Natural killer cell treated with Interleukin-12 subunit alpha and Interleukin-12 subunit beta and Interleukin-15 and Interleukin-18, amount 100 ng/mL, for 72 hours (primary cell): ENCODE measurements at regions not wholly inside any gene's neighbourhood (a gene's known extent, or its start where the extent isn't known, plus 50 kb on each side); places are given as distances from the start of the nearest gene placed in this dataset.

Experiments used
- ATAC-seq, 2 donors: fragments of 150-1000 bp; cut with Tn5 transposase in 1 of 2; sonication (Bioruptor Pico), chemical (Tn5 transposase) in 1 of 2; 2 replicates each; pipeline ENCODE4 v1.10.0; 2021
- DNase-seq: peaks from one replicate; pipeline ENCODE4 v3.0.0; 2022; ENCODE audit warnings: low spot score
- H3K27ac Mint-ChIP-seq, 2 donors: 1 replicate in 1 of 2; 2 replicates in 1 of 2; pipeline ENCODE4 v1.8.0; 2022; ENCODE audit warnings: mixed read lengths in 2 of 2, mild to moderate bottlenecking in 1 of 2, moderate library complexity in 1 of 2
- H3K27me3 Mint-ChIP-seq, 2 donors: 1 replicate in 1 of 2; 2 replicates in 1 of 2; pipeline ENCODE4 v1.8.0; 2022; ENCODE audit warnings: mixed read lengths in 2 of 2
- H3K36me3 Mint-ChIP-seq: one replicate; pipeline ENCODE4 v1.8.0; 2022; ENCODE audit warnings: mixed read lengths
- H3K4me1 Mint-ChIP-seq, 2 donors: 1 replicate in 1 of 2; 2 replicates in 1 of 2; pipeline ENCODE4 v1.8.0; 2022; ENCODE audit warnings: low read depth in 2 of 2, mixed read lengths in 2 of 2, mild to moderate bottlenecking in 1 of 2
- H3K4me3 Mint-ChIP-seq: one replicate; pipeline ENCODE4 v1.8.0; 2022; ENCODE audit warnings: mixed read lengths
- H3K9me3 Mint-ChIP-seq: 2 replicates; pipeline ENCODE4 v1.8.0; 2022; ENCODE audit warnings: mixed read lengths

DNA sequence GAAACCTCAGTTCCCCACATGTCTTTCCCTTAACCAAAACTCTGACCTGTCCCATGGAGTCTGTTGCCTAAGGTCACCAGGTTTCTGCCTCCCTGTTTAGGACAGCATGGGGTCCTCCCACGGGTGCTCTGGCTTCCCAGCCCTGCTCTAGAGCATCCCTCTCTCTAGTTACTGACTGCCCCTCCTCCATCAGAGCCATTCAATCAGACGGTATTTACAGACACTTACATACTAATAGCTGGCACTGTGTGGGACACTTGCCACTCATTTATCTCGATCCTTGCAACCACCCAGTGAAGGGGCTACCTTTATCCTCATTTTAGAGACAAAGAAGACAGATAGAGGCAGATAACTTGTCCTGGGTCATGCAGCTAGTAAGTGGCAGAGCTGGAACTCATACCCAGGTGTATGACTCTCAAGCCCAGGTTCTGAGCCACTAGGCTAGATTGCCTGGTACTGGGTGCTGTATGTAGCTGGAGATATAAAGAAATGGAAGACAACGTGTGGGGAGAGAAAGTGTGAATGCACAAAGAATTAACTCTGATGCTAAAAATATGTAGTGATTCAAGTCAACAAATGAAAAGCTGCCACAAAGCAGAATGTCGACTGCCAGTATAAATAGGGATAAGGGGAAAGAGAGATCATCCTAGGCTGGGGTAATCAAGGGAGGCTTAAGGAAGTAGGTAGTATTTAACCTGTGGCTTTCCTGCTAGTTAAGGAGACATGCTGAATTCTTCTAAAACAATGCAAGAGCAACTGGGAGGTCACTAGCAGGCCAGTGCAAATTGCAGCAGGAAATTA, 52.5 kb upstream of the PDE8B start:
- peaks cover 0 to 5% of the 10 kb centered on the region in 2 donors for H3K4me1 Mint-ChIP-seq
- DNase-seq (no peak), ATAC-seq (no peak)
- no peak overlapping the region for H3K4me3 Mint-ChIP-seq
- no peaks in the 10 kb centered on the region for H3K9me3 Mint-ChIP-seq
- no peak overlapping the region for H3K27ac Mint-ChIP-seq
- H3K27me3 Mint-ChIP-seq = peaks cover 9 to 11% of the 10 kb centered on the region in 2 donors
- no peaks in the 10 kb centered on the region for H3K36me3 Mint-ChIP-seq

- Mint-ChIP-seq H3K4me3 (no peak overlapping the region), H3K36me3 (no peaks in the 10 kb centered on the region), H3K4me1 (peaks cover 0 to 5% of the 10 kb centered on the region in 2 donors), H3K9me3 (no peaks in the 10 kb centered on the region), H3K27me3 (peaks cover 9 to 11% of the 10 kb centered on the region in 2 donors), H3K27ac (no peak overlapping the region)
- ATAC-seq (no peak), DNase-seq (no peak)
Observed at GRCh38 chr5:77156379-77156778, 54.1 kb upstream of the PDE8B start.

DNA sequence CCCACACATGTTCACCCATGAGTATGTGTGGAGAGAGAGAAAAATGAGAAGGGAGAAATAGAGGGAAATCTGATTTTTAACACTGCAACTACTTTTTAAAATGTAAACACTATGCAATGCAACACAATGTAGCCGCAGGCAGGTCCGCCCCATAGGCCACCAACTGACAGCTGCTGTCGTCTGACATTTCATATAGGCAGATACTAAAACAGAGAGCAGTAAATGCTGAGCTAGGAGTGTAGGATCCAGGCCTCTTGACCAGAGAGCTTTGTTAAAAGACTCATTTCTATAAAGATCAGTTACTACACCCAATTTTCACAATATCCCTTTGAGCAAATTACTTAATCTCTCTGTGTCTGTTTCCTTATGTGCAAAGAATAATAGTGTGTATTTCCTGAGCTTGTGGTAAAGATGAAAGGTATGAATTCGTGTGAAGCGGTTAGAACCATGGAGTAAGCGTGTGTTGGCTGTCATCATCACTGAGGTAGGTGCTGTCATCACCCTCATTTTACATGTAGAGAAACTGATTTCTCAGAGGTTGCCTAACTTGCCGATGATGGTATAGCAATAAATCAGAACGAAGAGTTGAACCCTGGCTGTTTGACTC, 55.2 kb upstream of the PDE8B start:
- no peak overlapping the region for H3K4me3 Mint-ChIP-seq
- peak overlapping the region in 1 of 2 donors; percentile 67 for H3K27ac Mint-ChIP-seq
- H3K27me3 Mint-ChIP-seq = peaks cover 16% of the 10 kb centered on the region in 2 donors
- peaks cover 0 to 5% of the 10 kb centered on the region in 2 donors for H3K4me1 Mint-ChIP-seq
- DNase-seq (no peak), ATAC-seq (no peak)
- H3K9me3 Mint-ChIP-seq = no peaks in the 10 kb centered on the region
- H3K36me3 Mint-ChIP-seq = no peaks in the 10 kb centered on the region

DNA sequence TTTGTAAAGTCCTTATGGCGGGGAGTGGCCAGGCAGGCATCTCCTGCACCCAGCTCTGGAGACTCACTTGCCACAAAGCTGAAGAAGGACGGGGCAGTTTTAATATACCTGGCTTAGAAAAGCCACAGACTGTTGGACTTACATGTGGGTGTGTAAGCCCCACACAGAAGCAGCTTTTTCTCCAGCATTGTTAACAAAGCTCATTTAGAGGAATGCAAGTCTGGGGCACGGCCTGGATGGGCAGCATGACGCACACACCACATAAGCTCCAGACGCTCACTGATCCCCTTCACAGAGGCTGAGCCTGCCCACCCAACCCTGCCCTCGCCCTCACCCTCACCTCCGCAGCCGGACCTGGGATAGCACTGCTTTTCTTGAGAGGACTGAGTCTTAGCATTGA, 58.0 kb upstream of the PDE8B start:
- peaks cover 0 to 5% of the 10 kb centered on the region in 2 donors for H3K4me1 Mint-ChIP-seq
- ATAC-seq (no peak), DNase-seq (no peak)
- H3K27me3 Mint-ChIP-seq = peaks cover 12 to 36% of the 10 kb centered on the region in 2 donors
- H3K36me3 Mint-ChIP-seq = no peaks in the 10 kb centered on the region
- no peak overlapping the region for H3K27ac Mint-ChIP-seq
- no peaks in the 10 kb centered on the region for H3K9me3 Mint-ChIP-seq
- H3K4me3 Mint-ChIP-seq = no peak overlapping the region

DNA sequence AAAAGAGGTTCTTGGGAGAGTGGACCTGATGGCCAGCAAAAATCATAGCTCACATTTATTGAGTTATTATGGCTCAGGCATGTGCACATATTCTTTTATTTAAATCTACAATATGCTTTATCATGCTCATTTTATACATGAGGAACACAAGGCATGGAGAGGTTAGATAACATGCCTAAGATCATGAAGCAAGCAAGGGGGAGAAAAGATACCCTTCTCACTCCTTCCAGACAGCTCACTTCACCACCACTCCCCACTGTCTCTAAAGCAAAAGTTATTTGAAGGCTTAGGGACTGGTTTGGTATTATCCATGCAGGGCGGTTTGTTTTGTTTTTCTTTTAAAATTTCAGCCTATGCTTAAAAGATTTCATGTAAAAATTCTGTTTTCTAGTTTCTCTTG, 59.0 kb upstream of the PDE8B start:
- Mint-ChIP-seq H3K27me3 (peaks cover 14 to 39% of the 10 kb centered on the region in 2 donors), H3K4me1 (peaks cover 0 to 5% of the 10 kb centered on the region in 2 donors), H3K9me3 (no peaks in the 10 kb centered on the region), H3K27ac (no peak overlapping the region), H3K36me3 (no peaks in the 10 kb centered on the region), H3K4me3 (no peak overlapping the region)
- DNase-seq = no peak
- no peak for ATAC-seq

DNA sequence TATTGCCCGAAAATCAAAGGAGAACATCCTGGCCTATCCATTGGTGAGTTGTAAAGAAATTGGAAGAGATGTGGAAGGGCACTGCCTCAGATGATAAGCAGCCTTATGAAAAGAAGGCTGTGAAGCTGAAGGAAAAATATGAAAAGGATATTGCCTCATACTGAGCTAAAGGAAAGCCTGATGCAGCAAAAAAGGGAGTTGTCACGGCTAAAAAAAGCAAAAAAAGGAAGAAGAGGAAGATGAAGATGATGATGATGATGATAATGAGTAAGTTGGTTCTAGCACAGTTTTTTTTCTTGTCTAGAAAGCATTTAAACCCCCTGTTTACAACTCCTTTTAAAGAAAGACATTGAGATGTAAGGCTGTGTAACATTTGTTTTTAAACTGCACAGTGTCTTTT, 59.8 kb upstream of the ZBED3 start:
- Mint-ChIP-seq H3K27ac (no peak overlapping the region), H3K36me3 (no peaks in the 10 kb centered on the region), H3K27me3 (peaks cover 15 to 46% of the 10 kb centered on the region in 2 donors), H3K9me3 (no peaks in the 10 kb centered on the region), H3K4me1 (no peaks in the 10 kb centered on the region), H3K4me3 (no peak overlapping the region)
- DNase-seq (no peak), ATAC-seq (no peak)

GRCh38 chr5:77145666-77146065, 58.6 kb upstream of the ZBED3 start:
- H3K27ac Mint-ChIP-seq = no peak overlapping the region
- no peaks in the 10 kb centered on the region for H3K4me1 Mint-ChIP-seq
- no peak overlapping the region for H3K4me3 Mint-ChIP-seq
- ATAC-seq (no peak), DNase-seq (no peak)
- peaks cover 12 to 43% of the 10 kb centered on the region in 2 donors for H3K27me3 Mint-ChIP-seq
- no peaks in the 10 kb centered on the region for H3K36me3 Mint-ChIP-seq
- no peaks in the 10 kb centered on the region for H3K9me3 Mint-ChIP-seq

GRCh38 chr5:77144837-77145139, 57.7 kb upstream of the ZBED3 start:
- no peak for DNase-seq
- no peak for ATAC-seq
- Mint-ChIP-seq H3K9me3 (no peaks in the 10 kb centered on the region), H3K4me1 (no peaks in the 10 kb centered on the region), H3K27me3 (peaks cover 11 to 34% of the 10 kb centered on the region in 2 donors), H3K27ac (no peak overlapping the region), H3K36me3 (no peaks in the 10 kb centered on the region), H3K4me3 (no peak overlapping the region)

- Mint-ChIP-seq H3K27me3 (peaks cover 11 to 28% of the 10 kb centered on the region in 2 donors), H3K4me3 (no peak overlapping the region), H3K27ac (no peak overlapping the region), H3K9me3 (no peaks in the 10 kb centered on the region), H3K4me1 (no peaks in the 10 kb centered on the region), H3K36me3 (no peaks in the 10 kb centered on the region)
- peak; percentile 68 for DNase-seq
- peak in 1 of 2 donors; percentile 66 for ATAC-seq
Observed at GRCh38 chr5:77143998-77144836, 57.1 kb upstream of the ZBED3 start.

DNA sequence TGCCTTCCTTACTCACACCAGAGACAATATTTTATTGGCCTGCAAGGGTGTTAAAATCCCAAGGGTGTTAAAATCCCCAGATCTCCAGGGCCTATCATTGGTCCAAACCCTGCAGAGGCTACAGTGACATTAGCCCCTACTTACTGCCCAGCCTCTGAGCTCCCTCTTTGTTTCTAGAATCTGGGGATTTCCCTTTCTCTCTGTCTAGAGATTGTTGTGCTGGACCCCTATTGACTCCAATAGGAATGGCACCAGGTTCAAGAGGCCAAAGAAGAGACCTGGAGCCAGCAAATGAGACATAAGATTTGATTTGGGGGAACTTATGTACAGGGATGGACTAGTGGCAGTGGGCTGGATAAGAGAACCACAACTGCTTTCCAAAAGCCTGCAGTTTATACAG, 53.3 kb upstream of the ZBED3 start:
- Mint-ChIP-seq H3K4me3 (no peak overlapping the region), H3K27ac (no peak overlapping the region), H3K36me3 (no peaks in the 10 kb centered on the region), H3K9me3 (no peaks in the 10 kb centered on the region), H3K4me1 (no peaks in the 10 kb centered on the region), H3K27me3 (peaks cover 10 to 11% of the 10 kb centered on the region in 2 donors)
- DNase-seq (no peak), ATAC-seq (no peak)

DNA sequence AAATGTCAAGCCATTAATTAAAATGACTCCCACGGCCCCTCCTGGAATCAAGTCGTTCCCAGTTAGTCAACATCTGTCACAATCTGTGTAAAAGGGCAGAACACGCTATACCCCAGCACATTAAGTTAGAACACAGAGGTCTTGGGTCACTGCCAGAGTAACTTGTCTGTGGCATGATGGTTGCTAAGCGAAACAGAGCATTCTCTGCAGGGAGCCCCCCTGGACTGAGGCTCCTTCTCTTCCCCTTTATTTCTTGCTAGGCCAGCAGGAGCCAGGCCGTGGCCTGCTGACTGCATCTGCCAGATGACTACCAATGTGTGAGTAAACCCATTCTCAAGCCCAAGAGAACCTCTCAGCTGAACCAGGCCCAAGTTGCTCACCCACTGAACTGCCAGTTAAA, 51.9 kb upstream of the ZBED3 start:
- Mint-ChIP-seq H3K4me1 (no peaks in the 10 kb centered on the region), H3K4me3 (no peak overlapping the region), H3K27me3 (peaks cover 11 to 14% of the 10 kb centered on the region in 2 donors), H3K27ac (no peak overlapping the region), H3K36me3 (no peaks in the 10 kb centered on the region), H3K9me3 (no peaks in the 10 kb centered on the region)
- DNase-seq = no peak
- ATAC-seq = no peak
